HL-60 (cell line): ENCODE measurements at regions not wholly inside any gene's neighbourhood (a gene's known extent, or its start where the extent isn't known, plus 50 kb on each side); places are given as distances from the start of the nearest gene placed in this dataset.

Source experiments
- DNase-seq, 2 experiments: peaks; one replicate each; pipeline ENCODE4 v3.0.0-alpha.2; 2010 to 2020; ENCODE audit warnings: low read depth in 1 of 2, low spot score in 1 of 2
- H3K27ac ChIP-seq: fragments of 250-450 bp; sonication (Bioruptor Pico); replicated peaks from 2 replicates; pipeline ENCODE4 v1.5.1; 2020; ENCODE audit warnings: mild to moderate bottlenecking, moderate library complexity
- H3K27me3 ChIP-seq: fragments of 250-450 bp; sonication (Bioruptor Pico); 2 replicates; pipeline ENCODE4 v1.5.1; 2021; ENCODE audit warnings: mild to moderate bottlenecking, moderate library complexity; ENCODE audit not compliant: insufficient read depth, poor library complexity, severe bottlenecking
- H3K4me3 ChIP-seq: replicated peaks from 2 replicates; pipeline ENCODE4 v1.5.1; 2011; ENCODE audit warnings: mild to moderate bottlenecking, control low read depth, low read length; ENCODE audit not compliant: insufficient read depth
- CTCF ChIP-seq: IDR thresholded peaks from one replicate; pipeline ENCODE4 v1.5.1; 2011; ENCODE audit warnings: low read length, control low read depth, inconsistent platforms; ENCODE audit not compliant: insufficient read depth
- GABPA ChIP-seq: IDR thresholded peaks from 2 replicates; pipeline ENCODE4 v1.6.1; 2012; ENCODE audit warnings: low read depth
- POLR2AphosphoS5 ChIP-seq: IDR thresholded peaks from 2 replicates; pipeline ENCODE4 v1.6.1; 2012; ENCODE audit warnings: low read depth
- REST ChIP-seq: IDR thresholded peaks from 2 replicates; pipeline ENCODE4 v1.6.1; 2012; ENCODE audit warnings: low read depth; ENCODE audit not compliant: insufficient replicate concordance
- SPI1 ChIP-seq: IDR thresholded peaks from 2 replicates; pipeline ENCODE4 v1.6.1; 2012; ENCODE audit warnings: low read depth, mild to moderate bottlenecking, borderline replicate concordance

GRCh38 chr10:78338717-78339116, 305.1 kb downstream of the RPS24 start:
- no peak overlapping the region for H3K4me3 ChIP-seq
- H3K27ac ChIP-seq: no peak overlapping the region
- no peak for DNase-seq
- TF ChIP-seq GABPA (no peak), REST (no peak), SPI1 (no peak), CTCF (no peak), POLR2AphosphoS5 (no peak)
- no peaks in the 10 kb centered on the region for H3K27me3 ChIP-seq

GRCh38 chr10:78339251-78339650, 305.6 kb downstream of the RPS24 start:
- TF ChIP-seq SPI1: no peak
- no peak for TF ChIP-seq GABPA
- TF ChIP-seq POLR2AphosphoS5: no peak
- TF ChIP-seq CTCF: no peak
- TF ChIP-seq REST: no peak
- no peak for DNase-seq
- Histone ChIP-seq H3K4me3 (no peak overlapping the region), H3K27ac (no peak overlapping the region), H3K27me3 (no peaks in the 10 kb centered on the region)

GRCh38 chr10:78341953-78342614, 308.4 kb downstream of the RPS24 start:
- H3K27me3 ChIP-seq: no peaks in the 10 kb centered on the region
- TF ChIP-seq POLR2AphosphoS5 (no peak), CTCF (no peak), REST (no peak), SPI1 (no peak), GABPA (no peak)
- DNase-seq: no peak
- H3K27ac ChIP-seq: no peak overlapping the region
- H3K4me3 ChIP-seq: no peak overlapping the region
